Medulla oblongata (tissue), 1 donor: ENCODE measurements at regions not wholly inside any gene's neighbourhood (a gene's known extent, or its start where the extent isn't known, plus 50 kb on each side); places are given as distances from the start of the nearest gene placed in this dataset.
"Not testable (repeated sequence)": the region's sequence is repeated elsewhere in the genome, so short reads cannot be mapped to it uniquely, and the experiment has no call there.

ENCODE experiments used
- DNase-seq: peaks from one replicate; pipeline ENCODE4 v3.0.0-alpha.2; 2015; ENCODE audit errors: extremely low spot score

DNA sequence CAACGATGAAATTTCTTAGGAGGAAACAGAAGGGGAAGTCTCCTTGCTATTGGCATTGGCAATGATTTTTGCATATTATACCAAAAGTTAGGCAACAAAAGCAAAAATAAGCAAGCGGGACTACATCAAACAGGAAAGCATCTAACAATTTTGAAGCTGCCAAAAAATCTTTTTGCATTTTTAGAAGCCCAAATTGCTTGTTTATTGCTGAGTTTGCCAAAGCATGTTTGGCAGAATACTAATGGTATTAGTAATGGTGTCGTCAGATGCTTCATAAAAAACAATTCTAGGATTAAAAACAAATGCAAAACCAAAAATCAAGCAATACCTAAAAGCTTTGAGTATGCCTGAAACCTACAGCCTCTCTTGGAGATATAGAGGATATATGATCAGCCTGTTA is 80.0 kb downstream of the GALR1 start:
- no peak for DNase-seq

GRCh38 chr18:77334876-77335275 is 85.2 kb downstream of the GALR1 start:
- no peak for DNase-seq

- no peak for DNase-seq
Measured at GRCh38 chr18:77337604-77338003, 88.0 kb downstream of the GALR1 start.

- DNase-seq = no peak
Measured at GRCh38 chr18:77339093-77339492, 89.4 kb downstream of the GALR1 start.

- DNase-seq = no peak
Measured at GRCh38 chr18:77339623-77340022, 90.0 kb downstream of the GALR1 start.

- DNase-seq = no peak
Measured at GRCh38 chr18:77340815-77341214, 91.2 kb downstream of the GALR1 start.

DNA sequence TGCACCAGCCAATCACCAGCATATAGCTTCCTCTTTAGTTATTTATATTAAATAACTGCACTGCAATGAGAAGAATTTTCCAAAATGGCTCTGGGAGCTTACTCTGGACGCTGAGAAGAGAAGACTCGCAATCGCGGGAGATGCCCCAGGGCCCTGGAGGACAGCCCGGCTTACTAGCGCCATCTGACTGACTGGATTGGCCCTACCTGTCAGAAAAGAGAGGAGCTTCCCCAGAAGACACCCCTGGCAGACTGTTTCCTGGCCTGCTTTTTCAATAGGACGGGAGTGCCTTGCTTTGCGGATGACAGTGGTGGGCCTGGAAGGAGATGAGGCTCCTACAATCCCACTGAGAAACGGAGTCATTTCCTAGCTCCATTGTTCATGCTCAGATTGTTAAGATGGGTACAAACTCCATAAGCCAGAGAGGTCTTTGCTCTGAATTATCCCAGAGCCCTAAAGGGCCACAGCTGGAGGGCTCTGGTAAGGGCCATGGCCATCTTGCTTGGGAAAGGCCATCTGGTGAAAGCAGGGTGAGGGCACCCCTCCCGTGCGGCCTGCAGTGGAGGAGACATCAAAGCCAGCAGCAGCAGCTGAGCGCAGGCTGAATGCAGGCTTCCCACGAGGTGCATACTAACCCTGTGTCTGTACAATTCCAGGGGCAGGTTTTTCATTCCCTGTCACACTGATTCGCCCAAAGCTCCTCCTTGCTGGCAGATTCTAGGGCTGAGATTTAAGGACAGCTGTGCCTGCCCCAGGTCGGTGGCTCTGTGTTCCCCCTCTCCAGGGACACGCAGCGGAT is 92.1 kb downstream of the GALR1 start:
- no peak for DNase-seq

GRCh38 chr18:77342736-77343135 is 93.1 kb downstream of the GALR1 start:
- no peak for DNase-seq

- no peak for DNase-seq
Measured at GRCh38 chr18:77343846-77344510, 94.3 kb downstream of the GALR1 start.

GRCh38 chr18:77344786-77345500 is 95.3 kb downstream of the GALR1 start:
- no peak for DNase-seq

GRCh38 chr18:77346208-77346810 is 96.7 kb downstream of the GALR1 start:
- DNase-seq = no peak

DNA sequence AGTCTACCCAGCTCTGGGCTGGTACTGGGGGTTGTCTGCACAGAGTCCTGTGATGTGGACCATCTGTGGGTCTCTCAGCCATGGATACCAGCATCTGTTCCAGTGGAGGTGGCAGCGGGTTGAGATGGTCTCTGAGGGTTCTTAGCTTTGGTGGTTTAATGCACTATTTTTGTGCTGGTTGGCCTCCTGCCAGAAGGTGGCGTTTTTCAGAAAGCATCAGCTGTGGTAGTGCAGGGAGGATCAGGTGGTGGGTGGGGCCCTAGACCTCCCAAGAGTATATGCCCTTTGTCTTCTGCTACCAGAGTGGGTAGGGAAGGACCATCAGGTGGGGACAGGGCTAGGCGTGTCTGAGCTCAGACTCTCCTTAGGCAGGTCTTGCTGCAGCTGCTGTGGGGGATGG is 103.7 kb downstream of the GALR1 start:
- not testable (repeated sequence) for DNase-seq

GRCh38 chr18:77359561-77360314 is 110.1 kb downstream of the GALR1 start:
- no peak for DNase-seq

GRCh38 chr18:77360315-77361190 is 110.9 kb downstream of the GALR1 start:
- no peak for DNase-seq

DNA sequence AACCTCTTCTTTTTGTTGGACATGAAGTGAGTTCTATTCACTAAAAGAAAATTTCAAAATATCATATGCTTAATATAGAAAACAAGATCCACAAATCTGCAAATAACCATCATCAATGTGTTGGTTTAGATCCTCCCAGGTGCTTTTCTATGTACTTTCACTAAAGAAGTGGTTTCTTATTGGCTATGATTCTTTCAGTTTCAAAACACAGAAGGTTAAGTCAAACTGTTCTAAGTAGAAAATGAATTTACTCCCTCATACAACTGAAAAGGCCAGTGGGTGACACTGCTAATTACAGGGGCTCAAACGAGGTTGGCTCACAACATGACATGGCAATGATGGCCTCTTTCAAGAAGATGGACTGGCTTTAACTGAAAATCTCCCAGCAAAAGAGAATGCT is 111.7 kb downstream of the GALR1 start:
- no peak for DNase-seq

DNA sequence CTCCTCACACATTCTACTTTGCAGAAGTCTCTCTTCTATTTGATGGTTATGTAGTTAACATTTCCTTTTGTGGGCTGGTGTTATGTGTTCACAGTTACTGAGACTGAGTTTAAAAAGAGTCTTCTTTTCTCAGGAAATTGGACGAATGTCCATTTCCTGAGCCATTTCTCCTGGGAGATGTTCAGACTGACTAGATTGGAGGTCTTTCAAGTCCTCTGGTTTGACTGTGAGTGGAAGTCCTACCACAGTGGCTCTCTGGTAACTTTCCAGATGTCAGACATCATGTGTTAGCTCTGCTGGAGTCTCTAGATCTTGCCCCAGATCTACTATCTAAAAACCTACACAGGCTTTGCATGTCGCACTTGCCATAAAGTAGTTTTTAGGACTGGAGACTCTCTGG is 116.0 kb downstream of the GALR1 start:
- no peak for DNase-seq

DNA sequence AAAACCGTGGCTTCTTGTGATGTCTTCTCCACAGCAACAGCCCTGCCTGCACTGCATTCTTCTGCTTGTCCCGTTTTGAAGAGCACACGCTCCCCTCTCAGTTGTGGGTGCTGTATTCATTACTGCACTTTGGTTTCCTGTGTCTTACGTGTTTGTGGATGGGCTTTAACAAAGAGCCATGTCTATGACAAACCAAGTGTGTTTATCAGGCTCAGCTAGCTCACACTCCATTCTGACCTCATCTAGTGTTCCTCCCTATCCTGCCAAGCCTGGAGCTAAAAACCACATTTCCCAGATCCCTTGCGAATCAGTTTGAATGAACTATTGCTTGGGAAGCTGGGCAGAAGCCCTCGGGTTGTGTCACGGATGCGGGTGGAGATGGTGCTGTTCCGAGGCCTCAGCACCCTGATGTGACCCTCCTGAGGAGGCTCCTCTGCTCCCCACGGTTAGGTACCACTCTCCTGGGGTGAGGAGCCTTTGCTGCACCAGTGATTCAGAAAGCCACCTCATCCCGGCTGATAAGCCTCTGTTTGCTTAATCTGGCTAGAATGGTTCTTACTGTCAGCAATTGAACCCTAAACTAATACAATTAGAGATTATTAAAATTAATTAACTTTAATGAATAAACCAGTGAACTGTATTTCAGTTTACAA is 116.5 kb downstream of the GALR1 start:
- DNase-seq = no peak

GRCh38 chr18:77366720-77367641 is 117.3 kb downstream of the GALR1 start:
- peak; percentile 86 for DNase-seq

GRCh38 chr18:77369644-77370043 is 120.0 kb downstream of the GALR1 start:
- no peak for DNase-seq
